ENCODE measurements at regions not wholly inside any gene's neighbourhood (a gene's known extent, or its start where the extent isn't known, plus 50 kb on each side); places are given as distances from the start of the nearest gene placed in this dataset.
"Not testable (repeated sequence)": the region's sequence is repeated elsewhere in the genome, so short reads cannot be mapped to it uniquely, and the experiment has no call there.

GRCh38 chr14:19098732-19099131, 131.5 kb downstream of the POTEM start:
- TF ChIP-seq CTCF, POLR2A (IDR thresholded peaks at IDR 0.05): not testable (repeated sequence)

Data from right lobe of liver (tissue), 4 donors.